Activated CD8-positive, alpha-beta memory T cell treated with anti-CD3 and anti-CD28 coated beads, Interleukin-2, amount 50 U/mL, for 4 hours (primary cell): ENCODE measurements at regions not wholly inside any gene's neighbourhood (a gene's known extent, or its start where the extent isn't known, plus 50 kb on each side); places are given as distances from the start of the nearest gene placed in this dataset.
"Not testable (repeated sequence)": the region's sequence is repeated elsewhere in the genome, so short reads cannot be mapped to it uniquely, and the experiment has no call there.

Experiments used
- DNase-seq: peaks from one replicate; pipeline ENCODE4 v3.0.0-alpha.2; 2020

GRCh38 chr7:131117439-131117838 lies 210.2 kb upstream of the MKLN1 start:
- DNase-seq: no peak

- no peak for DNase-seq
These were observed 208.3 kb upstream of the MKLN1 start for GRCh38 chr7:131119381-131119780.

- DNase-seq: peak; percentile 25
These were observed 205.3 kb upstream of the MKLN1 start for GRCh38 chr7:131122394-131122793.

- no peak for DNase-seq
These were observed 203.6 kb upstream of the MKLN1 start for GRCh38 chr7:131124001-131124629.

- no peak for DNase-seq
These were observed 202.8 kb upstream of the MKLN1 start for GRCh38 chr7:131124867-131125266.

- no peak for DNase-seq
These were observed 197.4 kb upstream of the MKLN1 start for GRCh38 chr7:131130324-131130723.

- no peak for DNase-seq
These were observed 196.5 kb upstream of the MKLN1 start for GRCh38 chr7:131131012-131131745.

- no peak for DNase-seq
These were observed 195.8 kb upstream of the MKLN1 start for GRCh38 chr7:131131746-131132431.

GRCh38 chr7:131139462-131139861 lies 188.2 kb upstream of the MKLN1 start:
- no peak for DNase-seq

GRCh38 chr7:131141443-131141967 lies 186.2 kb upstream of the MKLN1 start:
- no peak for DNase-seq

GRCh38 chr7:131143869-131144268 lies 183.8 kb upstream of the MKLN1 start:
- no peak for DNase-seq

GRCh38 chr7:131145026-131145425 lies 182.7 kb upstream of the MKLN1 start:
- DNase-seq: no peak

- no peak for DNase-seq
These were observed 181.9 kb upstream of the MKLN1 start for GRCh38 chr7:131145770-131146169.

- DNase-seq: no peak
These were observed 180.1 kb upstream of the MKLN1 start for GRCh38 chr7:131147604-131148003.

GRCh38 chr7:131148258-131148657 lies 179.4 kb upstream of the MKLN1 start:
- DNase-seq: no peak

- no peak for DNase-seq
These were observed 178.8 kb upstream of the MKLN1 start for GRCh38 chr7:131148708-131149428.

- no peak for DNase-seq
These were observed 178.3 kb upstream of the MKLN1 start for GRCh38 chr7:131149429-131149773.

- no peak for DNase-seq
These were observed 177.8 kb upstream of the MKLN1 start for GRCh38 chr7:131149840-131150239.

- DNase-seq: no peak
These were observed 176.6 kb upstream of the MKLN1 start for GRCh38 chr7:131151034-131151433.

GRCh38 chr7:131152766-131153165 lies 174.9 kb upstream of the MKLN1 start:
- DNase-seq: no peak

GRCh38 chr7:131154380-131154779 lies 173.3 kb upstream of the MKLN1 start:
- DNase-seq: no peak

GRCh38 chr7:131157530-131158243 lies 170.0 kb upstream of the MKLN1 start:
- DNase-seq: no peak

- DNase-seq: not testable (repeated sequence)
These were observed 169.4 kb upstream of the MKLN1 start for GRCh38 chr7:131158244-131158636.
